T-helper 1 cell treated with Interleukin-12 subunit alpha and Interleukin-12 subunit beta and Interleukin-4 antibody, amounts not matched to agents 30 μg/mL and 1 μg/mL, for 36 hours (primary cell): ENCODE measurements at regions not wholly inside any gene's neighbourhood (a gene's known extent, or its start where the extent isn't known, plus 50 kb on each side); places are given as distances from the start of the nearest gene placed in this dataset.

Experiments used
- H3K27ac Mint-ChIP-seq: one replicate; pipeline ENCODE4 v1.8.0; 2021; ENCODE audit warnings: mild to moderate bottlenecking, mixed read lengths
- H3K27me3 Mint-ChIP-seq: one replicate; pipeline ENCODE4 v1.8.0; 2021; ENCODE audit warnings: low read depth, mixed read lengths
- H3K36me3 Mint-ChIP-seq: one replicate; pipeline ENCODE4 v1.8.0; 2021; ENCODE audit warnings: low read depth, mixed read lengths
- H3K4me1 Mint-ChIP-seq: one replicate; pipeline ENCODE4 v1.8.0; 2021; ENCODE audit warnings: low read depth, mixed read lengths
- H3K4me3 Mint-ChIP-seq: one replicate; pipeline ENCODE4 v1.8.0; 2021; ENCODE audit warnings: mild to moderate bottlenecking, moderate library complexity, mixed read lengths
- H3K9me3 Mint-ChIP-seq: one replicate; pipeline ENCODE4 v1.8.0; 2021; ENCODE audit warnings: mixed read lengths

DNA sequence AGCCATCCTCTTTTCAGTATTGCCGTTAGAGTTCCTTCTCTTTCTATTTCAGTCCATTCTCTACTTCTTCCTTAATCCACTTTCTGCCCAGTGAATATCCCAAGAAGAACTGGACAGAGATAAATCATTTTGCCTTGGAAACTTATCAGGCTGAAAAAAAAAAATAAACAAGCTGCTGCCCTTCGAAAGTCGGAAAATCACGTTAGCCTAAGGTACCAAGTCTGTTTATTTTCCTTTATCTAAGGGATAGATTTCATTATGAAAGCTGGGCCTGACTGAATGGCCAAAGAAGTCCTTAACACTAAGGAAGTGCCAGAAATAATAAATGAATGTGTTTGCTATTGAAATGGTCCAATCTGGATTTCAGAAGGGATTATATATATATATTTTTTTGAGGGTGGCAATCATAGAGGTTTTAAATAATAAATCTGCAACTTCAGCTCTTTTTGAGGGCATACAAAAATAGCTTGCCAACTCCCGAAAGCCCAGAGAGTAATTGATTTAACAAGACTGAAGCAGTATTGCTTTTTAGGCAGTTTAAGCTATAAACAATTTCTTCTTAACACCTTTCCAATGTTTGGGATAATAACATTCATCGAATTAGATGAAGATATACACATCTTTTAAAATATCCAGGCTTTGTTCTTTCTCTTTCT lies 127.0 kb upstream of the STMND1 start:
- Mint-ChIP-seq H3K36me3 (no peaks in the 10 kb centered on the region), H3K27ac (no peak overlapping the region), H3K4me1 (peaks cover 2% of the 10 kb centered on the region), H3K9me3 (no peaks in the 10 kb centered on the region), H3K27me3 (peaks cover 39% of the 10 kb centered on the region), H3K4me3 (no peak overlapping the region)

DNA sequence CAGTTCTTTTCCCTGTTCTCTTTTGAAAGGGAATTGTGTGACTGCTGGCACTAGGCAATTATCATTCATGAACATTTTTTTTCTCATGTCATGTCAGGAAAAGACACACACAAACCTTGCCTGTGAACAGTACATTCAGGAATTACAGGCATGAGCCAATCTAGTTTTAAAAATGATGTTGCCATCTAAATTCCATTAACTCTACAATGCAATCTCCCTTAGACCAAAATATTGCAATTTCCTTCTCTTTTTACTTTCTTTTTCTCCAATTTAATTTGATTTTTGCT lies 127.5 kb upstream of the STMND1 start:
- no peak overlapping the region for H3K4me3 Mint-ChIP-seq
- H3K4me1 Mint-ChIP-seq: peaks cover 2% of the 10 kb centered on the region
- H3K36me3 Mint-ChIP-seq: no peaks in the 10 kb centered on the region
- H3K9me3 Mint-ChIP-seq: no peaks in the 10 kb centered on the region
- no peak overlapping the region for H3K27ac Mint-ChIP-seq
- H3K27me3 Mint-ChIP-seq: peaks cover 37% of the 10 kb centered on the region

DNA sequence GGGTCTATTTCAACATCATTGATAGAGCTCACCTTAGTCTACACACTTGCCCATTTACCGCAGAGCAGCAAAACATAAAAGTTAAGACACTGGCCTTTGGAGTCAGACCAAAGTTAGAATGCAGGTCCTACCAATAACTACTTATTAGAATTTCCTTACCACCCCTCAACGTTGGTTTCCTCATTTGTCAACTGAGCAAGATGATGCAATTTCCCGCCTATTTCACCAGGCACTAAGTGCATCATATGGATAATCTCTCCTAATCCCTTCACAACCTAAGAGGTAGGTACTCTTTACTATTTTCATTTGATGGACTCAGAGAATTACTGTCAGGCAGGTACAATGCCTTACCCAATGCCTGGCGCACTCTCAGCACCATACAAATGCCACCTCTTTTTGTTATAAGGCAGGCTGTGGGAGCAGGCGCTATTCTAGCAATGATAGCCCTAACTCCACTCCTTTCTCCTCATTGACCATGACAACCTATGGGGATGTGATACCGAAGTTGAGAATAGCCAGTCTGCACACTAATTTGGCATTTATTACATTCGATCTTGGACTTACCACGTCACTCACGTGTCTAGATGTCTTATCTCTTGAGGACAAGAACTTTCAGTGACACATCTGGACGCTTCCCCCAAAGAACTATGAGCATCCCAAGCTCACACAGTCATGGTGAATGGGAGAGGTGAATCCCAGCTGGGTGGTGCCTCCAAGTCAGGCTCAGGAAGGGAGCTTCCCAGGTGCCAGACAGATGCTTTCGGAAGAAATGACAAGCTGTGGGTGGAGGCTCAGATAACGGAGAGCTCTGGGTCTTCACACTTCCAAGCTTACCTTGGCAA lies 128.1 kb upstream of the STMND1 start:
- Mint-ChIP-seq H3K9me3 (no peaks in the 10 kb centered on the region), H3K4me1 (peaks cover 2% of the 10 kb centered on the region), H3K36me3 (no peaks in the 10 kb centered on the region), H3K27ac (no peak overlapping the region), H3K27me3 (peaks cover 34% of the 10 kb centered on the region), H3K4me3 (no peak overlapping the region)

DNA sequence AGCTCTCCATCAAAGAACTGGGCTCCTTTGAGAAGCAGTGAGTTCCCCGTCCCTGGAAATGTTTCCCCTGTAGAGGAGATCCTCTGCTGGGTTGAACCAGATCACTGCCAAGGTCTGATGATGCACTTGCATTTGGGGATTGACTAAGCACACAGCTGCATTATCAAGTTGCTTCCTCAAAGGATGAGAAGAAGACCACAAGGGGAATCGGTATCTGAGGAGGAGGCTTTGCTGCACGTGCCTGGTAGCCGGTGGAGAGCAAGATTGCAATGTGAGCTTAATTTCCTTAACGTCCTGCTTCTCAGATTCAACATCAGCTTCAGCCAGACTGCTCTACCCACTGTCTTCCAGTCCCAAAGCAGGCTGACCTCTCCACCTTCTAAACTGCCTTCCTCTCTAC lies 128.8 kb upstream of the STMND1 start:
- Mint-ChIP-seq H3K36me3 (no peaks in the 10 kb centered on the region), H3K27me3 (peaks cover 34% of the 10 kb centered on the region)

DNA sequence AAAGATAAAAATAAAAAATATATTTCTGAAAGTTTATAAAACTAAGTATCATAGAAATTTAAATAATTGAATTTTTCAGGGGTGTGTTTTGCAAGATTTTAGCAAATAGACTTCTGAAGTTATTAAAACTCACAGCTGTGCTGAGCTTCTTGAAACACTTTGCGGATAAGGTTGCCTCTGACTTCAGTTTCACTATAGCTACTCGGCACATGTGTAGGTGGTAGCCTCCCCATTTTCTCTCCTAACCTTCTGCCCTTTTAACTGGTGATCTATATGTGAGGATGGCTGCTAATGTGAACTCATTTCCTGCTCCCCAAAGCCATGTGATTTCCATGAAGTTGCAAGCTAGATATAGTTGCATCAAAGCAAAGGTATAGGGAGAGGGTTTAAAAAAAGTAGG lies 129.3 kb upstream of the STMND1 start:
- peaks cover 31% of the 10 kb centered on the region for H3K27me3 Mint-ChIP-seq
- no peak overlapping the region for H3K27ac Mint-ChIP-seq
- no peak overlapping the region for H3K4me3 Mint-ChIP-seq
- H3K4me1 Mint-ChIP-seq: peaks cover 2% of the 10 kb centered on the region
- no peaks in the 10 kb centered on the region for H3K36me3 Mint-ChIP-seq
- H3K9me3 Mint-ChIP-seq: no peaks in the 10 kb centered on the region

More for the DNA sequence above, 128.8 kb upstream of the STMND1 start:
- Mint-ChIP-seq H3K4me3 (no peak overlapping the region), H3K27ac (no peak overlapping the region), H3K4me1 (peaks cover 2% of the 10 kb centered on the region), H3K9me3 (no peaks in the 10 kb centered on the region)

DNA sequence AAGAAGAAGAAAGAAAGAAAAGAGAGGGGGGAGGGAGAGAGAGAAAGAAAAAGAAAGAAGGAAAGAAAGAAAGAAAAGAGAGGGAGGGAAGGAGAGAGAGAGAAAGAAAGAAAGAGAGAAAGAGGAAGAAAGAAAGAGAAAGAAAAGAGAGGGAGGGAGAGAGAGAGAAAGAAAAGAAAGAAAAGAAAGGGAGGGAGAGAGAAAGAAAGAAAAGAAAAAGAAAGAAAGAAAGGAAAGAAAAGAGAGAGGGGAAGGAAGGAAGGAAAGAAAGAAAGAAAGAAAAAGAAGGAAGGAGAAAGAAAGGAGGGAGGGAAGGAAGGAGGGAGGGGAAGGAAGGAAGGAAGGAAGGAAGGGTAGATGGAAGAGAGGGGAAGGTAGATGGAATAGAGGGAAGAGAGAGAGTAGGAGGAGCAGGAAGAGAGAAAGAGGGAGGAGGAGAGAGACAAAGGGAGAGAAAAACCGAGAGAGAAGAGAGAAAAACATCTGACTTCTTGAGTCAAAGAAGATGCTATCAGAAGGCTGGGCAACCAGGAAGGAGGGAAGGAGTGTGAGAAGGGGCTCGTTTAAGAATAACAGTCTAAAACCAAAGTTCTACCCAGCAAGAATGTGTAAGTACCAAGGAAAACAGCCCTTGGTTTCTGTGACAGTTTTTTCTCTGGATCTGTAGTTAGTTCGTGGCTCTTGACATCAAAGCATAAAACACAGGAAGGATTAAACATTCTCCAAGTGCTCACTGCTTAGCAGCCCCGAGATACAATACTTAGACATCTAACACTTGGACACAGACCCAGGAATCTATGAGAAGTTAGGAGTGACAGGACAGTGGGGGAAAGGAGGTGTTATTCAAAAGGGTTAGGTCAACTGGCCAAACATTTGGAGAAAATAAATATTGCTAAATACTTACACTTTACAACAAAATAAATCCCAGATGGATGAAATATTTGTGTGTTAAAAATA lies 131.9 kb upstream of the STMND1 start:
- Mint-ChIP-seq H3K36me3 (no peaks in the 10 kb centered on the region), H3K27ac (no peak overlapping the region), H3K9me3 (no peaks in the 10 kb centered on the region), H3K4me1 (peaks cover 2% of the 10 kb centered on the region), H3K27me3 (peaks cover 22% of the 10 kb centered on the region), H3K4me3 (no peak overlapping the region)

DNA sequence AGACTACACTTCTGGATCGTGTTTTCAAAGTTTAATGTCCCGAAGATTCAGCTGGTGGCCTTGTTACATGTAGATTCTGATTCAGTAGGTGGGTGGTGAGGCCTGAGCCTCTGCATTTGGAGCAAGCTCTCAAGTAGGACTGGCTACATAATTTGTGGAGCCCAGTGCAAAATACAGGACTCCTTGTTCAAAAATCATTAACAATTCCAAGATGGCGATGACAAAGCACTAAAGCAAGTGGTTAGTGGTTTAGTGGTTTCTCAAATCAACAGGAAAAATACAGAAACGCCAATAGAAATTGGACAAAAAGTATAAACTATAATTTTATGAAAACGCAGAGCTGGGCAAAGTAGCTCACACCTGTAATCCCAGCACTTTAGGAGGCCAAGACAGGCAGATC lies 133.7 kb upstream of the STMND1 start:
- Mint-ChIP-seq H3K36me3 (no peaks in the 10 kb centered on the region), H3K27ac (no peak overlapping the region), H3K9me3 (no peaks in the 10 kb centered on the region), H3K4me1 (peaks cover 5% of the 10 kb centered on the region), H3K27me3 (peaks cover 15% of the 10 kb centered on the region), H3K4me3 (no peak overlapping the region)

DNA sequence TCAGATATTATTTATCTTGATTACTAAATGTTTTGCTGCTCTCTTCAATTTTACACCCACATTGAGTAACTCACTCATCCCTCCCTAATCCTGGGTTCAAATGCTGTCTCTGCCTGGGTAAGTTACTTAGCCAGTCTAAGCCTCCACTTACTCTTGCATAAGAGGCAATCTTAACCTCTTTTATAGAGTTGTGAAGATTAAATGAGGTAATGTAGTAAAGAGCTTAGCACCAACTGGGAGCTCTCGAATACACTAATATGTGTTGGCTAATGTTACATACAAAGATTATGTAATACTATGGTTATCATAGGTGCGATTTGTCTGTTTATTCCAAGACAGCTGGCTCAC lies 134.4 kb upstream of the STMND1 start:
- Mint-ChIP-seq H3K27me3 (peaks cover 13% of the 10 kb centered on the region), H3K27ac (no peak overlapping the region), H3K36me3 (no peaks in the 10 kb centered on the region), H3K4me1 (peaks cover 5% of the 10 kb centered on the region), H3K4me3 (no peak overlapping the region), H3K9me3 (no peaks in the 10 kb centered on the region)

DNA sequence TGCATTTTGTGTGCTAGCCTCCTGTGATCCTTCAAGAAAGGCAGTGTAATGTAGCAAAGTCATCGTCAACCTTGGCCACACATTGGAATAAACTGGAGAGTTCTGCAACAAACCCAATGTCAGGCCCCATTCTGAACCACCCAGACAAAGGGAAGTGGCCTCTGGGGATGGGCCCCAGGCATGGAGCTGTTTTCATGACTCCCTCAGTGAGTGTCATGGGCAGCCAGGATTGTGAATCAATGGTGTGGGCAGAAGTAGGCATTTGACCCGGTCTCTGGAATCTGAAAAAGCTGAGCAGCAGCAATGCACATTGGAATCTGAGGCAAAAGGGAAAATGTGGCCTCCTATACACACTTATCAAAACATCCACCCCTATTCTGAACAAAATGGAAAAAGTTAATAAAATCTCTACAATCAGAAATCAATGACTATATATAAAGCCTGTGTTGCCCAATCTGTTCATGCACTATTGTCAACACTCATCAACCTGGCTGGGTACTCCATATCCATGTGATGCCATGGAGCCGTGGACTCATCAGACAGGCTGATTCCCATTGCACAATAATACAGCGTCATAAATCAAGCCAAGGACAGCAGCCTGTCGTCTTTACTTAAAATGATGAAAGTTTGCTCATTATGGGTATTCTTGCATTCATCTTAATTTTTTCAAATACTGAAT lies 134.9 kb upstream of the STMND1 start:
- Mint-ChIP-seq H3K4me1 (peaks cover 5% of the 10 kb centered on the region), H3K27me3 (peaks cover 19% of the 10 kb centered on the region)

DNA sequence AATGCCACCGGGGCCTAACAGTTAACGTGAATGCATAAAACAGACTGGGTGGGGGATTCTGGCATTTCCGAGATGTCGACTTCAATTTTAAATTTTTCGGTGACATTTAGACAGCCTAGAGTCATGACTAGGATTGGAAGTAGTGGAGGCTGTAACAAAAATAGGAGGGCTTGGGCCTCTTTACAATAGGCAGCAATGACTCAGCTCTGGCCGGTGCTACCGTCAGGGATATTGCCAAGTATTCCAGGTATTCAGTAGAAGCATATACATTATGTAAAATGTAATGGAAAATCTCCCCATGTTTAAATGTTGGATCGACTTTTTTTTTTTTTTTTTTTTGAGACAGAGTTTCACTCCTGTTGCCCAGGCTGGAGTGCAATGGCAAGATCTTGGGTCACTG lies 136.2 kb upstream of the STMND1 start:
- Mint-ChIP-seq H3K27ac (no peak overlapping the region), H3K4me1 (peaks cover 5% of the 10 kb centered on the region), H3K27me3 (peaks cover 29% of the 10 kb centered on the region), H3K9me3 (no peaks in the 10 kb centered on the region), H3K36me3 (no peaks in the 10 kb centered on the region), H3K4me3 (no peak overlapping the region)

More for the DNA sequence above, 134.9 kb upstream of the STMND1 start:
- no peak overlapping the region for H3K27ac Mint-ChIP-seq
- no peaks in the 10 kb centered on the region for H3K9me3 Mint-ChIP-seq
- no peak overlapping the region for H3K4me3 Mint-ChIP-seq
- H3K36me3 Mint-ChIP-seq: no peaks in the 10 kb centered on the region

DNA sequence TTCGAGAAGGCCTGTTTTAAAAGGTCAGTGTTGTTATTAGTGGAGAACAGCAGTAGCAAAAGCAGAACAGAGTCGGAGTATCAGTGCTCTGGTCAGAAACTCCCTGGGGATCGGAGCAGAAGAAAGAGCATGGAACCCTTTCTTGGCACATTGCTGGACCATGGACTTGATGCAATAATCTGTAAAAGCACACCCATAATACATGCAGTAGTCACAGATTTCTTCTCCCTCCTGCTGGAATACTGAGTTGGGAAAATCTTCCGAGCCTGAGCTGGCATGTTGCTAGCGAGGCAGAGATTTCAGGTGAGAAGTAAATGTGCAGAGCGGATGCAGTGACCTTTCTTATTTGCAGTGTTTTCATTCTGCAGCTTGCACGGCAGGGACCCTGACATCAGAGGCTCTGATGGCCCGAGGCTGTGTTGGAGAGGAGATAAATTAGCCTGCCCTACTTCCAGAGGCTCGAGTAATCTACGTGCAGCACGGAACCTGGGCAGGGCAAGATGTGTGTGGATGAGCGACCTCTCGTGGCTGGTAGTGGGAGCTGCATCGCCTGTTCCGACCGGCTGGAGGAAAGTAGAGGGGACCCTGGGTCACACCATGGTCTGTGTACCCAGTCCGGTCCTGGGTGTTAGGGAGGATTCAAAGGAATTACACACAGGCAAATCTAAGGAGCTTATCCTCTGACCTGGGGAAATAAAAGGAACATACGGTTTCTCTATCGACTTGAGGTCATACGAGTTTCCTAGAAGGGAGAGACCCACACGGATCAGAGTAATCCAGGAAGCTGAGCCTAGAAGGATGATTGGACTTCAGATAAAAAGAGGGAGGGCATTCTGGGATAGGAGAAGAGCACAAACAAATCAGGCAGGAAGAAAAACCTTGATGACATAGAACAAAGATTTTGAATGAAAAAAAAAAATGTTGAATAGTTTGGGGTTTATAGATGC lies 137.0 kb upstream of the STMND1 start:
- H3K27me3 Mint-ChIP-seq: peaks cover 26% of the 10 kb centered on the region
- no peak overlapping the region for H3K27ac Mint-ChIP-seq
- no peaks in the 10 kb centered on the region for H3K36me3 Mint-ChIP-seq
- peaks cover 3% of the 10 kb centered on the region for H3K4me1 Mint-ChIP-seq
- H3K9me3 Mint-ChIP-seq: no peaks in the 10 kb centered on the region
- H3K4me3 Mint-ChIP-seq: no peak overlapping the region

DNA sequence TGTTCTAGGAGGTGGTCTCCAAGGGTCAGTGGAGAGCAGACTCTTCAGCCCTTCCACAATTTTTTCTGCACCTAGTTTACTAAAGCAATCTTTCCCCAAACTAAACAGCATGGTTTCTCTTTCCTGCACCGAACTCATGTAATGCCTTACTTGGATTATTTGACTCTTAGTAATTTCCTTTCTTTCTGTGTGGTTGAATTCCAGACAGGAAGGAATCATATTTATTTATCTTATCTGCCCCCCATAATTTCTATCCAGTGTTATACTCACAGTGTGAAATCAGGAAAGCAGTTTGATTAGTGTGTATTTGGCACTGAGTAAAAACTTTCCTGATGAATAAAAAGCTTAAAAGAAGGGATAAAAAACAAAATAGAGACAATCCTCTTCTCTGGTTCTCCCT lies 140.3 kb upstream of the STMND1 start:
- H3K9me3 Mint-ChIP-seq: no peaks in the 10 kb centered on the region
- no peak overlapping the region for H3K4me3 Mint-ChIP-seq
- no peaks in the 10 kb centered on the region for H3K36me3 Mint-ChIP-seq
- no peak overlapping the region for H3K27ac Mint-ChIP-seq
- peaks cover 6% of the 10 kb centered on the region for H3K4me1 Mint-ChIP-seq
- H3K27me3 Mint-ChIP-seq: peaks cover 34% of the 10 kb centered on the region

DNA sequence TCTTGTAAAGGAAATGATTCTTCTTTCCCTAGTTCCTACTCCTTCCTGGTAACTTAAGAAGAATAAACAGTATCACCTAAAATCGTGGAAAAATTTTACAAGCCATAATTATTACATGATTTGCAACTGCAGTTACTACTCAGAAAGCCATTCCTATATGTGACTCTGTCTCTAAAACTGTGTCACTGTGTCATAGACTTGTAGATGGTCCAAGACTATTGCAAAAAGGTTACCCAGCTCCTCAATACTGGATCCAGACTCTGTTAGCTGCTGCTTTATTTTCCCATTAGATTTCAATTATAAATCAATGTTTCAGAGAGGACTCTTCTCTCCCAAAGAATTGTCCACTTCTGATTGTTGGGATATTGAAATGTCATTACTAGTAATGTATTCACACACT lies 142.1 kb upstream of the STMND1 start:
- Mint-ChIP-seq H3K9me3 (no peaks in the 10 kb centered on the region), H3K27ac (no peak overlapping the region), H3K27me3 (peaks cover 29% of the 10 kb centered on the region), H3K4me1 (peaks cover 16% of the 10 kb centered on the region), H3K36me3 (no peaks in the 10 kb centered on the region), H3K4me3 (no peak overlapping the region)
